GM23338 (cell line): ENCODE measurements at regions not wholly inside any gene's neighbourhood (a gene's known extent, or its start where the extent isn't known, plus 50 kb on each side); places are given as distances from the start of the nearest gene placed in this dataset.

Experiments
- ATAC-seq: fragments of 200-7000 bp; cut with Tn5 transposase; 3 replicates; pipeline ENCODE4 v1.9.1; 2020
- DNase-seq: peaks from one replicate; pipeline ENCODE4 v3.0.0-alpha.2; 2015; ENCODE audit warnings: low spot score
- H2AFZ ChIP-seq: fragments of 200-600 bp; sonication (generic); 2 replicates; pipeline ENCODE4 v1.8.0; 2016; ENCODE audit warnings: antibody characterized with exemption, mild to moderate bottlenecking, moderate library complexity
- H3F3A ChIP-seq: fragments of 200-600 bp; sonication (generic); replicated peaks from 2 replicates; pipeline ENCODE4 v1.8.0; 2017; ENCODE audit warnings: antibody characterized with exemption, mixed run types, low read depth
- H3K27ac ChIP-seq: fragments of 200-600 bp; sonication (generic); 2 replicates; pipeline ENCODE4 v1.6.1; 2016; ENCODE audit warnings: low read depth
- H3K27me3 ChIP-seq: fragments of 200-600 bp; sonication (generic); 2 replicates; pipeline ENCODE4 v1.8.0; 2016; ENCODE audit warnings: mild to moderate bottlenecking, mixed run types, moderate library complexity; ENCODE audit not compliant: insufficient read depth
- H3K36me3 ChIP-seq: fragments of 200-600 bp; sonication (generic); 2 replicates; pipeline ENCODE4 v1.8.0; 2016; ENCODE audit warnings: mild to moderate bottlenecking; ENCODE audit not compliant: insufficient read depth
- H3K4me1 ChIP-seq: fragments of 200-600 bp; sonication (generic); 2 replicates; pipeline ENCODE4 v1.8.0; 2016; ENCODE audit warnings: mild to moderate bottlenecking, moderate library complexity; ENCODE audit not compliant: insufficient read depth
- H3K4me2 ChIP-seq: fragments of 200-600 bp; sonication (generic); 2 replicates; pipeline ENCODE4 v1.7.1; 2017; ENCODE audit warnings: mixed run types
- H3K4me3 ChIP-seq: fragments of 200-600 bp; sonication (generic); 2 replicates; pipeline ENCODE4 v1.6.1; 2016; ENCODE audit warnings: mixed run types
- H3K79me2 ChIP-seq: fragments of 200-600 bp; sonication (generic); replicated peaks from 2 replicates; pipeline ENCODE4 v1.8.0; 2017; ENCODE audit warnings: mild to moderate bottlenecking; ENCODE audit not compliant: insufficient read depth
- H3K9me2 ChIP-seq: fragments of 200-600 bp; sonication (generic); 2 replicates; pipeline ENCODE4 v1.8.0; 2017; ENCODE audit not compliant: insufficient read depth
- H4K20me1 ChIP-seq: fragments of 200-600 bp; sonication (generic); replicated peaks from 2 replicates; pipeline ENCODE4 v1.8.0; 2017; ENCODE audit warnings: mild to moderate bottlenecking; ENCODE audit not compliant: insufficient read depth
- H3K27ac Mint-ChIP-seq: 2 replicates; pipeline ENCODE4 v1.8.0; 2020; ENCODE audit warnings: inconsistent platforms, mild to moderate bottlenecking, moderate library complexity, mixed read lengths
- H3K27me3 Mint-ChIP-seq: 3 replicates; pipeline ENCODE4 v1.8.0; 2022; ENCODE audit warnings: low read depth, mild to moderate bottlenecking, moderate library complexity, mixed read lengths, inconsistent platforms; ENCODE audit not compliant: insufficient read depth, poor library complexity
- H3K36me3 Mint-ChIP-seq: 3 replicates; pipeline ENCODE4 v1.8.0; 2021; ENCODE audit warnings: low read depth, mild to moderate bottlenecking, inconsistent platforms, moderate library complexity, mixed read lengths
- H3K4me1 Mint-ChIP-seq: 3 replicates; pipeline ENCODE4 v1.8.0; 2020; ENCODE audit warnings: mild to moderate bottlenecking, inconsistent platforms, mixed read lengths
- H3K4me3 Mint-ChIP-seq: 3 replicates; pipeline ENCODE4 v1.8.0; 2021; ENCODE audit warnings: moderate library complexity, mild to moderate bottlenecking, inconsistent platforms, mixed read lengths
- H3K9me3 Mint-ChIP-seq: 3 replicates; pipeline ENCODE4 v1.8.0; 2020; ENCODE audit warnings: moderate library complexity, mild to moderate bottlenecking, inconsistent platforms, mixed read lengths
- CREB1 ChIP-seq: fragments of 250-450 bp; sonication (Bioruptor Pico); IDR thresholded peaks from 2 replicates; pipeline ENCODE4 v1.5.0; 2020; ENCODE audit warnings: low read depth, mild to moderate bottlenecking, moderate library complexity
- EZH2 ChIP-seq: fragments of 200-600 bp; sonication (generic); IDR thresholded peaks from one replicate; pipeline ENCODE4 v1.8.0; 2017; ENCODE audit warnings: antibody characterized with exemption, mild to moderate bottlenecking, low read depth; ENCODE audit not compliant: unreplicated experiment
- EZH2phosphoT487 ChIP-seq: fragments of 200-600 bp; sonication (generic); IDR thresholded peaks from one replicate; pipeline ENCODE4 v1.8.1; 2018; ENCODE audit warnings: antibody characterized with exemption; ENCODE audit not compliant: unreplicated experiment
- JUNB ChIP-seq: IDR thresholded peaks from one replicate; pipeline ENCODE4 v1.6.1; 2016; ENCODE audit warnings: antibody characterized with exemption; ENCODE audit not compliant: unreplicated experiment
- NANOG ChIP-seq: IDR thresholded peaks from 2 replicates; pipeline ENCODE4 v1.6.1; 2016; ENCODE audit warnings: antibody characterized with exemption, borderline replicate concordance
- POLR2AphosphoS5 ChIP-seq: IDR thresholded peaks from 2 replicates; pipeline ENCODE4 v1.6.1; 2016; ENCODE audit warnings: antibody characterized with exemption, low read depth
- STAT1 ChIP-seq: IDR thresholded peaks from one replicate; pipeline ENCODE4 v1.6.1; 2016; ENCODE audit warnings: antibody characterized with exemption; ENCODE audit not compliant: unreplicated experiment
- ZNF114 ChIP-seq: fragments of 250-450 bp; sonication (Bioruptor Pico); IDR thresholded peaks from 2 replicates; pipeline ENCODE4 v1.5.0; 2020; ENCODE audit warnings: mild to moderate bottlenecking, moderate library complexity
- ZNF331 ChIP-seq: fragments of 250-450 bp; sonication (Bioruptor Pico); IDR thresholded peaks from 2 replicates; pipeline ENCODE4 v1.5.0; 2020; ENCODE audit warnings: low read depth, mild to moderate bottlenecking, moderate library complexity
- TF ChIP-seq, protein P1 (sequence below): IDR thresholded peaks from one replicate; pipeline ENCODE4 v1.6.1; 2018; ENCODE audit warnings: antibody characterized with exemption; ENCODE audit not compliant: unreplicated experiment
- TF ChIP-seq, protein P2 (sequence below): IDR thresholded peaks from 2 replicates; pipeline ENCODE4 v1.6.1; 2016; ENCODE audit warnings: antibody characterized with exemption
- TF ChIP-seq, protein P3 (sequence below): fragments of 250-450 bp; sonication (Bioruptor Pico); IDR thresholded peaks from 2 replicates; pipeline ENCODE4 v1.5.0; 2020; ENCODE audit warnings: mild to moderate bottlenecking, moderate library complexity
- TF ChIP-seq, protein P4 (sequence below), 2 experiments: fragments of 200-600 bp in 1 of 2; sonication (generic) in 1 of 2; conservative IDR thresholded peaks; 2 replicates each; pipeline versions ENCODE4 v1.5.1 to v1.6.1; 2016 to 2017; ENCODE audit warnings: antibody characterized with exemption in 2 of 2, low read depth in 2 of 2, mild to moderate bottlenecking in 2 of 2, moderate library complexity in 1 of 2

DNA sequence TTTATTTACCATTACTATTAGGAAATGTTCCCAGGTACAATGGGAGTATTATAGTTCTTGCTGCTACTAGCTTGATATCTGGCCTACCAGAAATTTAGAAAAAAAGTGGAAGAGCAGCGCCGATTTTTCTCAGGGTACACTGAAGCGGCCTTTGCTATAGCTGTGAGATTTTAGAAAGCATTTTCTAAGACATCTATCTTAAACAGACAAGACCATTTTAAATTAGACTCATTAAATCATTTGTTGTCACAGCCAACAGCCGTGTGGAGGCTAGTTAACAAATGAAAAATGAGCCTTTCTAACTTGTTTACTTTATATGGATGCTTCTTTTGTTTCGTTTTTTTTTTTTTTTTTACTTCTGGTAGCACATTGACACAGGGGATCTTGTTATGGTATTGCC lies 183.2 kb upstream of the ZRANB2 start:
- H3K79me2 ChIP-seq: no peaks in the 10 kb centered on the region
- H3K27ac ChIP-seq: no peak overlapping the region
- H3K4me2 ChIP-seq: no peak overlapping the region
- ATAC-seq (no peak), DNase-seq (no peak)
- Mint-ChIP-seq H3K27ac (no peak overlapping the region), H3K4me1 (no peaks in the 10 kb centered on the region), H3K27me3 (no peaks in the 10 kb centered on the region), H3K36me3 (no peaks in the 10 kb centered on the region), H3K4me3 (no peak overlapping the region), H3K9me3 (no peaks in the 10 kb centered on the region)
- H3F3A ChIP-seq: no peaks in the 10 kb centered on the region
- H3K4me3 ChIP-seq: no peak overlapping the region
- H3K27me3 ChIP-seq: no peaks in the 10 kb centered on the region
- no peaks in the 10 kb centered on the region for H3K36me3 ChIP-seq
- no peaks in the 10 kb centered on the region for H3K9me2 ChIP-seq
- TF ChIP-seq POLR2AphosphoS5: no peak
- no peak for TF ChIP-seq STAT1
- TF ChIP-seq EZH2: no peak
- TF ChIP-seq NANOG: no peak
- TF ChIP-seq, protein P1, sequence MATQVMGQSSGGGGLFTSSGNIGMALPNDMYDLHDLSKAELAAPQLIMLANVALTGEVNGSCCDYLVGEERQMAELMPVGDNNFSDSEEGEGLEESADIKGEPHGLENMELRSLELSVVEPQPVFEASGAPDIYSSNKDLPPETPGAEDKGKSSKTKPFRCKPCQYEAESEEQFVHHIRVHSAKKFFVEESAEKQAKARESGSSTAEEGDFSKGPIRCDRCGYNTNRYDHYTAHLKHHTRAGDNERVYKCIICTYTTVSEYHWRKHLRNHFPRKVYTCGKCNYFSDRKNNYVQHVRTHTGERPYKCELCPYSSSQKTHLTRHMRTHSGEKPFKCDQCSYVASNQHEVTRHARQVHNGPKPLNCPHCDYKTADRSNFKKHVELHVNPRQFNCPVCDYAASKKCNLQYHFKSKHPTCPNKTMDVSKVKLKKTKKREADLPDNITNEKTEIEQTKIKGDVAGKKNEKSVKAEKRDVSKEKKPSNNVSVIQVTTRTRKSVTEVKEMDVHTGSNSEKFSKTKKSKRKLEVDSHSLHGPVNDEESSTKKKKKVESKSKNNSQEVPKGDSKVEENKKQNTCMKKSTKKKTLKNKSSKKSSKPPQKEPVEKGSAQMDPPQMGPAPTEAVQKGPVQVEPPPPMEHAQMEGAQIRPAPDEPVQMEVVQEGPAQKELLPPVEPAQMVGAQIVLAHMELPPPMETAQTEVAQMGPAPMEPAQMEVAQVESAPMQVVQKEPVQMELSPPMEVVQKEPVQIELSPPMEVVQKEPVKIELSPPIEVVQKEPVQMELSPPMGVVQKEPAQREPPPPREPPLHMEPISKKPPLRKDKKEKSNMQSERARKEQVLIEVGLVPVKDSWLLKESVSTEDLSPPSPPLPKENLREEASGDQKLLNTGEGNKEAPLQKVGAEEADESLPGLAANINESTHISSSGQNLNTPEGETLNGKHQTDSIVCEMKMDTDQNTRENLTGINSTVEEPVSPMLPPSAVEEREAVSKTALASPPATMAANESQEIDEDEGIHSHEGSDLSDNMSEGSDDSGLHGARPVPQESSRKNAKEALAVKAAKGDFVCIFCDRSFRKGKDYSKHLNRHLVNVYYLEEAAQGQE: no peak
- TF ChIP-seq, protein P2, sequence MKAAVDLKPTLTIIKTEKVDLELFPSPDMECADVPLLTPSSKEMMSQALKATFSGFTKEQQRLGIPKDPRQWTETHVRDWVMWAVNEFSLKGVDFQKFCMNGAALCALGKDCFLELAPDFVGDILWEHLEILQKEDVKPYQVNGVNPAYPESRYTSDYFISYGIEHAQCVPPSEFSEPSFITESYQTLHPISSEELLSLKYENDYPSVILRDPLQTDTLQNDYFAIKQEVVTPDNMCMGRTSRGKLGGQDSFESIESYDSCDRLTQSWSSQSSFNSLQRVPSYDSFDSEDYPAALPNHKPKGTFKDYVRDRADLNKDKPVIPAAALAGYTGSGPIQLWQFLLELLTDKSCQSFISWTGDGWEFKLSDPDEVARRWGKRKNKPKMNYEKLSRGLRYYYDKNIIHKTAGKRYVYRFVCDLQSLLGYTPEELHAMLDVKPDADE: no peak
- TF ChIP-seq, protein P3, sequence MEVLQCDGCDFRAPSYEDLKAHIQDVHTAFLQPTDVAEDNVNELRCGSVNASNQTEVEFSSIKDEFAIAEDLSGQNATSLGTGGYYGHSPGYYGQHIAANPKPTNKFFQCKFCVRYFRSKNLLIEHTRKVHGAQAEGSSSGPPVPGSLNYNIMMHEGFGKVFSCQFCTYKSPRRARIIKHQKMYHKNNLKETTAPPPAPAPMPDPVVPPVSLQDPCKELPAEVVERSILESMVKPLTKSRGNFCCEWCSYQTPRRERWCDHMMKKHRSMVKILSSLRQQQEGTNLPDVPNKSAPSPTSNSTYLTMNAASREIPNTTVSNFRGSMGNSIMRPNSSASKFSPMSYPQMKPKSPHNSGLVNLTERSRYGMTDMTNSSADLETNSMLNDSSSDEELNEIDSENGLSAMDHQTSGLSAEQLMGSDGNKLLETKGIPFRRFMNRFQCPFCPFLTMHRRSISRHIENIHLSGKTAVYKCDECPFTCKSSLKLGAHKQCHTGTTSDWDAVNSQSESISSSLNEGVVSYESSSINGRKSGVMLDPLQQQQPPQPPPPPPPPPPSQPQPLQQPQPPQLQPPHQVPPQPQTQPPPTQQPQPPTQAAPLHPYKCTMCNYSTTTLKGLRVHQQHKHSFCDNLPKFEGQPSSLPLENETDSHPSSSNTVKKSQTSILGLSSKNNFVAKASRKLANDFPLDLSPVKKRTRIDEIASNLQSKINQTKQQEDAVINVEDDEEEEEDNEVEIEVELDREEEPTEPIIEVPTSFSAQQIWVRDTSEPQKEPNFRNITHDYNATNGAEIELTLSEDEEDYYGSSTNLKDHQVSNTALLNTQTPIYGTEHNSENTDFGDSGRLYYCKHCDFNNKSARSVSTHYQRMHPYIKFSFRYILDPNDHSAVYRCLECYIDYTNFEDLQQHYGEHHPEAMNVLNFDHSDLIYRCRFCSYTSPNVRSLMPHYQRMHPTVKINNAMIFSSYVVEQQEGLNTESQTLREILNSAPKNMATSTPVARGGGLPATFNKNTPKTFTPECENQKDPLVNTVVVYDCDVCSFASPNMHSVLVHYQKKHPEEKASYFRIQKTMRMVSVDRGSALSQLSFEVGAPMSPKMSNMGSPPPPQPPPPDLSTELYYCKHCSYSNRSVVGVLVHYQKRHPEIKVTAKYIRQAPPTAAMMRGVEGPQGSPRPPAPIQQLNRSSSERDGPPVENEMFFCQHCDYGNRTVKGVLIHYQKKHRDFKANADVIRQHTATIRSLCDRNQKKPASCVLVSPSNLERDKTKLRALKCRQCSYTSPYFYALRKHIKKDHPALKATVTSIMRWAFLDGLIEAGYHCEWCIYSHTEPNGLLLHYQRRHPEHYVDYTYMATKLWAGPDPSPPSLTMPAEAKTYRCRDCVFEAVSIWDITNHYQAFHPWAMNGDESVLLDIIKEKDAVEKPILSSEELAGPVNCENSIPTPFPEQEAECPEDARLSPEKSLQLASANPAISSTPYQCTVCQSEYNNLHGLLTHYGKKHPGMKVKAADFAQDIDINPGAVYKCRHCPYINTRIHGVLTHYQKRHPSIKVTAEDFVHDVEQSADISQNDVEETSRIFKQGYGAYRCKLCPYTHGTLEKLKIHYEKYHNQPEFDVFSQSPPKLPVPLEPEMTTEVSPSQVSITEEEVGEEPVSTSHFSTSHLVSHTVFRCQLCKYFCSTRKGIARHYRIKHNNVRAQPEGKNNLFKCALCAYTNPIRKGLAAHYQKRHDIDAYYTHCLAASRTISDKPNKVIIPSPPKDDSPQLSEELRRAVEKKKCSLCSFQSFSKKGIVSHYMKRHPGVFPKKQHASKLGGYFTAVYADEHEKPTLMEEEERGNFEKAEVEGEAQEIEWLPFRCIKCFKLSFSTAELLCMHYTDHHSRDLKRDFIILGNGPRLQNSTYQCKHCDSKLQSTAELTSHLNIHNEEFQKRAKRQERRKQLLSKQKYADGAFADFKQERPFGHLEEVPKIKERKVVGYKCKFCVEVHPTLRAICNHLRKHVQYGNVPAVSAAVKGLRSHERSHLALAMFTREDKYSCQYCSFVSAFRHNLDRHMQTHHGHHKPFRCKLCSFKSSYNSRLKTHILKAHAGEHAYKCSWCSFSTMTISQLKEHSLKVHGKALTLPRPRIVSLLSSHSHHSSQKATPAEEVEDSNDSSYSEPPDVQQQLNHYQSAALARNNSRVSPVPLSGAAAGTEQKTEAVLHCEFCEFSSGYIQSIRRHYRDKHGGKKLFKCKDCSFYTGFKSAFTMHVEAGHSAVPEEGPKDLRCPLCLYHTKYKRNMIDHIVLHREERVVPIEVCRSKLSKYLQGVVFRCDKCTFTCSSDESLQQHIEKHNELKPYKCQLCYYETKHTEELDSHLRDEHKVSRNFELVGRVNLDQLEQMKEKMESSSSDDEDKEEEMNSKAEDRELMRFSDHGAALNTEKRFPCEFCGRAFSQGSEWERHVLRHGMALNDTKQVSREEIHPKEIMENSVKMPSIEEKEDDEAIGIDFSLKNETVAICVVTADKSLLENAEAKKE (CRISPR knock-in tag): no peak
- TF ChIP-seq EZH2phosphoT487: no peak
- TF ChIP-seq, protein P4, sequence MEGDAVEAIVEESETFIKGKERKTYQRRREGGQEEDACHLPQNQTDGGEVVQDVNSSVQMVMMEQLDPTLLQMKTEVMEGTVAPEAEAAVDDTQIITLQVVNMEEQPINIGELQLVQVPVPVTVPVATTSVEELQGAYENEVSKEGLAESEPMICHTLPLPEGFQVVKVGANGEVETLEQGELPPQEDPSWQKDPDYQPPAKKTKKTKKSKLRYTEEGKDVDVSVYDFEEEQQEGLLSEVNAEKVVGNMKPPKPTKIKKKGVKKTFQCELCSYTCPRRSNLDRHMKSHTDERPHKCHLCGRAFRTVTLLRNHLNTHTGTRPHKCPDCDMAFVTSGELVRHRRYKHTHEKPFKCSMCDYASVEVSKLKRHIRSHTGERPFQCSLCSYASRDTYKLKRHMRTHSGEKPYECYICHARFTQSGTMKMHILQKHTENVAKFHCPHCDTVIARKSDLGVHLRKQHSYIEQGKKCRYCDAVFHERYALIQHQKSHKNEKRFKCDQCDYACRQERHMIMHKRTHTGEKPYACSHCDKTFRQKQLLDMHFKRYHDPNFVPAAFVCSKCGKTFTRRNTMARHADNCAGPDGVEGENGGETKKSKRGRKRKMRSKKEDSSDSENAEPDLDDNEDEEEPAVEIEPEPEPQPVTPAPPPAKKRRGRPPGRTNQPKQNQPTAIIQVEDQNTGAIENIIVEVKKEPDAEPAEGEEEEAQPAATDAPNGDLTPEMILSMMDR (conservative IDR thresholded peaks at IDR 0.05; ENCODE audit: low read depth in 2 of 2): no peak
- TF ChIP-seq ZNF114 (CRISPR knock-in tag): no peak
- TF ChIP-seq ZNF331 (CRISPR knock-in tag): no peak
- no peak for TF ChIP-seq CREB1
- TF ChIP-seq JUNB: no peak
- no peak overlapping the region for H2AFZ ChIP-seq
- no peaks in the 10 kb centered on the region for H4K20me1 ChIP-seq
- no peaks in the 10 kb centered on the region for H3K4me1 ChIP-seq
